Heart right ventricle (tissue), 16 donors: ENCODE measurements at regions not wholly inside any gene's neighbourhood (a gene's known extent, or its start where the extent isn't known, plus 50 kb on each side); places are given as distances from the start of the nearest gene placed in this dataset.

Experiments
- ATAC-seq, 8 donors: fragments of 200-7000 bp; cut with Tn5 transposase; one replicate each; pipeline ENCODE4 v1.9.1; 2020; ENCODE audit warnings: mild to moderate bottlenecking in 8 of 8, moderate library complexity in 8 of 8, moderate number of reproducible peaks in 1 of 8
- DNase-seq, 2 donors: peaks; one replicate each; pipeline ENCODE4 v3.0.0-alpha.2; 2020
- H3K27ac ChIP-seq, 10 donors: fragments of 200-600 bp; sonication (generic) in 2 of 10; one replicate each; pipeline versions ENCODE4 v1.5.0 to v1.8.0; 2020 to 2022; ENCODE audit warnings: mild to moderate bottlenecking in 3 of 10
- H3K27me3 ChIP-seq, 7 donors: fragments of 200-600 bp; one replicate each; pipeline ENCODE4 v1.8.0; 2021 to 2022; ENCODE audit warnings: mild to moderate bottlenecking in 2 of 7
- H3K36me3 ChIP-seq, 9 donors: fragments of 200-600 bp; sonication (generic) in 1 of 9; one replicate each; pipeline versions ENCODE4 v1.5.0 to v1.8.0; 2020 to 2022; ENCODE audit warnings: mild to moderate bottlenecking in 2 of 9
- H3K4me1 ChIP-seq, 9 donors: fragments of 200-600 bp; sonication (generic) in 1 of 9; one replicate each; pipeline versions ENCODE4 v1.5.0 to v1.8.0; 2020 to 2022; ENCODE audit warnings: mild to moderate bottlenecking in 4 of 9
- H3K4me3 ChIP-seq, 10 donors: fragments of 200-600 bp; sonication (generic) in 2 of 10; one replicate each; pipeline versions ENCODE4 v1.5.0 to v1.8.0; 2020 to 2022; ENCODE audit warnings: mild to moderate bottlenecking in 7 of 10, moderate library complexity in 2 of 10
- H3K9me3 ChIP-seq, 11 donors: fragments of 200-600 bp in 10 of 11; sonication (generic) in 2 of 11; one replicate each; pipeline versions ENCODE4 v1.5.0 to v1.8.0; 2013 to 2022; ENCODE audit warnings: mild to moderate bottlenecking in 2 of 11, control low read depth in 1 of 11, moderate library complexity in 1 of 11
- WGBS, 2 donors: extraction: QIAGEN DNeasy Blood & Tissue Kit; methylation state at CpG; one replicate each; pipeline ENCODE4 v1.1.7; 2013; ENCODE audit warnings: inconsistent platforms in 1 of 2; 5-methylcytosine and 5-hydroxymethylcytosine counted together
- intact Hi-C, 10 donors: fragments of 100-400 bp; cut with DNase I; formaldehyde crosslinking; loops; one replicate each; pipeline versions ENCODE4 v1.11.1 to v1.14.2; 2022
- TF ChIP-seq, protein P1 (sequence below), 9 donors: fragments of 200-600 bp; sonication (generic) in 2 of 9; IDR thresholded peaks; one replicate each; pipeline versions ENCODE4 v1.5.0 to v1.8.0; 2021 to 2022; ENCODE audit warnings: antibody characterized with exemption in 9 of 9, mild to moderate bottlenecking in 5 of 9, moderate library complexity in 1 of 9
- donor health status: Arrhythmogenic right ventricular cardiomyopathy.
- donor health status: ischemic (EF 13 %, LVEDD 7.1; RV severe dilation, severe dysfunction).
- donor health status: healthy with polysubstance abuse.
- donor health status: DM: no; HTN: yes; CAD: no.
- donor health status: DM: no; HTN: no; CAD: no.
- donor health status: ischemic (EF 25% LVEDD 6.9; RV normal size, moderate dysfunction).
- donor health status: ischemic (EF 25% LVEDD 5.7; RV mildly dilated, moderate dysfunction).
- donor health status: healthy.
- donor health status: DM: yes; HTN: yes; CAD: no.
- donor health status: Ischemic cardiomyopathy.
- donor health status: ischemic (EF 35%, LVEDD 5.7; RV mildly dilated, moderate dysfunction).
- donor health status: nonischemic (EF 11% LVEDD 7.7; RV severe dilation, severe dysfunction).
- donor health status: DM: yes; HTN: yes; CAD: no.
- donor health status: PGD.
- donor health status: ischemic (EF 29% LVEDD 5.4; RV normal size, mild dysfunction).
- donor health status: nonischemic (EF 23%, LVEDD 6.1; RV moderate dilation, normal function).

DNA sequence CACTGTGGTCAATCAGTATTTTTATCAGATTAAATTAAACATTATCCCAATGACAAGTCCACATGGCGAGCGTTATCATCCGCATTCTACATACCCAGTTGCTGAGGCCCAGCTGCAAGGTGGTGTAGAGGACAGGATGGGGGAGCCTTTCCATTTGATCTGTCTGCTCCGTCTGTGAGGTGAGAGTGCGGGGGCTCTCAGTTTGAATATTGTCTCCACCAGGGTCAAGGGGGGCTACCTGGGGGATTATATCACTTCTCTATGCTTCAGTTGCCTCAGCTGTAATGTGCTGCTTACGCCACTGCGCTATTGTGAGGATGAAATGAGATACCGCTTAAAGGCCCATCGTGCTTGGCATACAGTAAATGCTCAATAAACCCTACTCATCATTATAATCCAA, 1106.0 kb downstream of the BCL11B start:
- TF ChIP-seq, protein P1, sequence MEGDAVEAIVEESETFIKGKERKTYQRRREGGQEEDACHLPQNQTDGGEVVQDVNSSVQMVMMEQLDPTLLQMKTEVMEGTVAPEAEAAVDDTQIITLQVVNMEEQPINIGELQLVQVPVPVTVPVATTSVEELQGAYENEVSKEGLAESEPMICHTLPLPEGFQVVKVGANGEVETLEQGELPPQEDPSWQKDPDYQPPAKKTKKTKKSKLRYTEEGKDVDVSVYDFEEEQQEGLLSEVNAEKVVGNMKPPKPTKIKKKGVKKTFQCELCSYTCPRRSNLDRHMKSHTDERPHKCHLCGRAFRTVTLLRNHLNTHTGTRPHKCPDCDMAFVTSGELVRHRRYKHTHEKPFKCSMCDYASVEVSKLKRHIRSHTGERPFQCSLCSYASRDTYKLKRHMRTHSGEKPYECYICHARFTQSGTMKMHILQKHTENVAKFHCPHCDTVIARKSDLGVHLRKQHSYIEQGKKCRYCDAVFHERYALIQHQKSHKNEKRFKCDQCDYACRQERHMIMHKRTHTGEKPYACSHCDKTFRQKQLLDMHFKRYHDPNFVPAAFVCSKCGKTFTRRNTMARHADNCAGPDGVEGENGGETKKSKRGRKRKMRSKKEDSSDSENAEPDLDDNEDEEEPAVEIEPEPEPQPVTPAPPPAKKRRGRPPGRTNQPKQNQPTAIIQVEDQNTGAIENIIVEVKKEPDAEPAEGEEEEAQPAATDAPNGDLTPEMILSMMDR (IDR thresholded peaks at IDR 0.05) = no peak
- 91% methylated on average over 9 of the region's 9 CpGs for WGBS, 2 donors
- Histone ChIP-seq H3K9me3 (peaks cover 0 to 5% (median 0%) of the 10 kb centered on the region in 11 donors), H3K27me3 (peaks cover 0 to 31% (median 9%) of the 10 kb centered on the region in 7 donors), H3K4me3 (no peak overlapping the region), H3K4me1 (no peaks in the 10 kb centered on the region), H3K36me3 (no peaks in the 10 kb centered on the region), H3K27ac (no peak overlapping the region)
- DNase-seq (no peak), ATAC-seq (no peak)
- intact Hi-C loops = no loop called here

DNA sequence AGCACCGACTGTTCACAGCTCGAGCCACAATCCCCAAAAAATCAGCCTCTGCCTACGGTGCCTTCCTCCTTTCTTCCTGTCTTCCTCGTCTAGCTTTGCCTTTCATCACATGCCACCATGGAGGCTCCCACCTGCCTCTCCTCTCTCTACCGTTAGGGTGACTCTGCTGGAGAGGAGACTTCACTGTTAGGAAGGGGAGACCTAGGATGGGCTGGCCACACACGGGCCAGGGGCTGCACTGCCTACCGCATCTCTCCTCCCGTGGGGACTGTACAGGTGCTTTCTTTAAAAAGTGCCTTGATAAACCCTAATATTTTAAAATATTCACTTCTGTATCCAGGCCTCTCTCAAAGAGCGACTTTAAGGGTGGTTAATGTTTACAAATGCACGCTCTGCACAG, 1104.7 kb downstream of the BCL11B start:
- intact Hi-C loops = no loop called here
- Histone ChIP-seq H3K27me3 (peaks cover 0 to 30% (median 6%) of the 10 kb centered on the region in 7 donors), H3K9me3 (peaks cover 0 to 5% (median 0%) of the 10 kb centered on the region in 11 donors), H3K4me1 (peaks cover 0 to 2% (median 0%) of the 10 kb centered on the region in 9 donors), H3K27ac (no peak overlapping the region), H3K4me3 (no peak overlapping the region), H3K36me3 (no peaks in the 10 kb centered on the region)
- DNase-seq (no peak), ATAC-seq (no peak)
- TF ChIP-seq, protein P1 (IDR thresholded peaks at IDR 0.05) = no peak
- 67 to 75% methylated on average over 10 of the region's 10 CpGs for WGBS, 2 donors

DNA sequence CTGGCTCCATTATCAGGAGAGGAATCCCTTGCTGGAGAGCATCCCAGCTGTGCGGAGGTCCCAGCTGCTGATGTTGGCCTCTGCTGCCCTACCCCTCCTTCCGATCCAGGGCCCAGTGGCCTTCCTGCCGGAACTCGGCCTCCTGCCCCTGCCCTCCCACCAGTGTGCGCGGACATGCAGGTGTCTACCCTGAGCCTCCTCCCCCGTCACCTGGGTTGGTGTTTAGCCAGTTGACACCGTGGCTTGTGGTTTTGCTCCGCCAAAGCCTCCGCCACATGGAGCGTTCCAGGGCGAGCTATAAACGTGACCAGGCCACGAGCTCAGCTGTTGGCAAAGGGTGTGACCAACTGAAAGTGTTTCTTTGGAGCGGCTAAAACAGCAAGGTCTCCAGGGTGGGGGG, 1104.3 kb downstream of the BCL11B start:
- Histone ChIP-seq H3K27me3 (peaks cover 0 to 26% (median 6%) of the 10 kb centered on the region in 7 donors), H3K9me3 (peaks cover 0 to 5% (median 0%) of the 10 kb centered on the region in 11 donors), H3K36me3 (no peaks in the 10 kb centered on the region), H3K4me3 (no peak overlapping the region), H3K27ac (peak overlapping the region in 1 of 10 donors; percentile 3), H3K4me1 (peaks cover 0 to 3% (median 0%) of the 10 kb centered on the region in 9 donors)
- ATAC-seq (no peak), DNase-seq (no peak)
- intact Hi-C loops = no loop called here
- 80 to 88% methylated on average over 15 of the region's 15 CpGs for WGBS, 2 donors
- TF ChIP-seq, protein P1 (IDR thresholded peaks at IDR 0.05) = no peak

DNA sequence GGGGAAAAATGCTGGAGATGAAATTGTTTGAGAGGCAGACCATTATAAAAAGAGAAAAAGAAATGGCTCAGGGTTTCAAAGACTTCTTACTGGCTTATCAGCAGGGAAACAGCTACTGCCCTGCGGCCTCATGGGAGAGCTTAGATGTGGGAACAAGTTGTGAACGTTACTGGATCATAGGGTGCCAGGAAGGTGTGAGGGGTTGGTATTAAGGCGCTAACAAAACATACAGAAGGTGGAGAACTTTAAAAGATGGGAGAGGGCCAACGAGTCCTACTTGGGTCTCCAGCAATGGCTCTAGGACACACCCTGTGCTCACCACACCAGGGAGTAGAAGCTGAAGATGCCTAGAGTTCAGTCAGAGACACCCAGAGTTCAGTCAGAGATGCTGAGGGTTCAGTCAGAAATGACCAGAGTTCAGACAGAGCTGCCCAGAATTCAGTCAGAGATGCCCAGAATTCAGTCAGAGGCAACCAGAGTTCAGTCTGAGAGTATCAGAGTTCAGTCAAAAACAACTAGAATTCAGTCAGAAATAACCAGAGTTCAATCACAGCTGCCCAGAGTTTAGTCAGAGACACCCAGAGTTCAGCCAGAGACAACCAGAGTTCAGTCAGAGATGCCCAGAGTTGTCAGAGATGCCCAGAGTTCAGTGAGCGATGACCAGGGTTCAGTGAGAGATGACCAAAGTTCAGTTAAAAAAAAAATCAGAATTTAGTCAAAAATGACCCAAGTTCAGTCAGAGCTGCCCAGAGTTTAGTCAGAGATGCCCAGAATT, 1103.6 kb downstream of the BCL11B start:
- no peak overlapping the region for H3K27ac ChIP-seq
- ATAC-seq (no peak), DNase-seq (no peak)
- no peak overlapping the region for H3K4me3 ChIP-seq
- H3K36me3 ChIP-seq = no peaks in the 10 kb centered on the region
- H3K9me3 ChIP-seq = peaks cover 0 to 5% (median 0%) of the 10 kb centered on the region in 11 donors
- 64 to 69% methylated on average over 5 of the region's 5 CpGs for WGBS, 2 donors
- peaks cover 0 to 3% (median 0%) of the 10 kb centered on the region in 9 donors for H3K4me1 ChIP-seq
- TF ChIP-seq, protein P1 (IDR thresholded peaks at IDR 0.05) = no peak
- intact Hi-C loops = no loop called here
- H3K27me3 ChIP-seq = peaks cover 0 to 20% (median 2%) of the 10 kb centered on the region in 7 donors
